Vagina (tissue), 2 donors: ENCODE measurements at regions not wholly inside any gene's neighbourhood (a gene's known extent, or its start where the extent isn't known, plus 50 kb on each side); places are given as distances from the start of the nearest gene placed in this dataset.

Experiments
- CTCF ChIP-seq, 3 experiments: fragments of 450-650 bp in 2 of 3; fragments of 200-600 bp in 1 of 3; sonication (generic) in 1 of 3; IDR thresholded peaks; one replicate each; pipeline ENCODE4 v1.5.1; 2017 to 2019; ENCODE audit warnings: antibody characterized with exemption in 3 of 3, mild to moderate bottlenecking in 2 of 3, moderate library complexity in 2 of 3
- POLR2A ChIP-seq, 2 donors: fragments of 450-650 bp; IDR thresholded peaks; one replicate each; pipeline ENCODE4 v1.6.1; 2017; ENCODE audit warnings: antibody characterized with exemption in 2 of 2, mild to moderate bottlenecking in 2 of 2, moderate library complexity in 2 of 2
- POLR2AphosphoS5 ChIP-seq, 2 donors: sonication (generic); formaldehyde crosslinking; IDR thresholded peaks; one replicate each; pipeline ENCODE4 v1.9.0; 2017; ENCODE audit warnings: antibody characterized with exemption in 2 of 2, mild to moderate bottlenecking in 2 of 2, low read depth in 1 of 2; ENCODE audit not compliant: insufficient read depth in 1 of 2

- TF ChIP-seq POLR2AphosphoS5 (IDR thresholded peaks at IDR 0.05; ENCODE audit: insufficient read depth in 1 of 2, low read depth in 1 of 2) (no peak), POLR2A (IDR thresholded peaks at IDR 0.05) (no peak), CTCF (IDR thresholded peaks at IDR 0.05) (no peak)
Measured at GRCh38 chr10:4159173-4159572, 374.2 kb upstream of the KLF6 start.
